HCT116 (cell line): ENCODE measurements at regions not wholly inside any gene's neighbourhood (a gene's known extent, or its start where the extent isn't known, plus 50 kb on each side); places are given as distances from the start of the nearest gene placed in this dataset.

Source experiments
- ATAC-seq: fragments of 200-7000 bp; cut with Tn5 transposase; 2 replicates; pipeline ENCODE4 v1.9.1; 2020; ENCODE audit warnings: mild to moderate bottlenecking, moderate library complexity
- BruUV-seq: library from RNA; stranded (reverse); fragments of 400-500 nt; replicated peaks from 2 replicates; lab custom pipeline; 2021; lab: Mats Ljungman, UMichigan
- CTCF ChIA-PET: fragments of 300-600 bp; sonication (Branson Sonifier 250); formaldehyde crosslinking; loops from one replicate; lab custom pipeline; 2021; ENCODE audit warnings: antibody characterized with exemption; lab: Charles Lee
- POLR2A ChIA-PET: fragments of 300-600, 350-600 bp; sonication (Branson Sonifier 250); formaldehyde crosslinking; loops from one replicate; lab custom pipeline; 2021; ENCODE audit warnings: antibody characterized with exemption; lab: Charles Lee
- RAD21 ChIA-PET, 2 experiments: fragments of 300-600 bp; sonication (Branson Sonifier 250); formaldehyde crosslinking; loops; one replicate each; lab custom pipeline; 2023; ENCODE audit warnings: low total read pairs in 2 of 2; ENCODE audit not compliant: uncharacterized antibody in 2 of 2, unreplicated experiment in 2 of 2, low non-redundant PET in 1 of 2; lab: Charles Lee
- DNase-seq: peaks from one replicate; pipeline ENCODE4 v3.0.0-alpha.2; 2010; ENCODE audit warnings: low read depth, low spot score
- H2AFZ ChIP-seq: fragments of 200-600 bp; shearing (Covaris generic), sonication (generic); 2 replicates; pipeline ENCODE4 v1.6.1; 2017; ENCODE audit warnings: low read depth, mixed run types, mixed read lengths, antibody characterized with exemption, low read length; ENCODE audit not compliant: poor library complexity, severe bottlenecking
- H3K27ac ChIP-seq: 2 replicates; pipeline ENCODE4 v1.5.1; 2012; ENCODE audit warnings: low read depth, low read length
- H3K27me3 ChIP-seq: fragments of 200-600 bp; sonication (generic); 2 replicates; pipeline ENCODE4 v1.6.1; 2016; ENCODE audit warnings: mixed run types, low read length, mixed read lengths; ENCODE audit not compliant: insufficient read depth
- H3K36me3 ChIP-seq, 2 experiments: fragments of 200-500 bp in 1 of 2; fragments of 200-600 bp in 1 of 2; sonication (Bioruptor generic) in 1 of 2; sonication (generic) in 1 of 2; 2 replicates each; pipeline versions ENCODE4 v1.5.1 to v1.6.1; 2014 to 2016; ENCODE audit warnings: low read length in 2 of 2, inconsistent platforms in 1 of 2, mixed read lengths in 1 of 2, mixed run types in 1 of 2; ENCODE audit not compliant: insufficient read depth in 2 of 2, control insufficient read depth in 1 of 2
- H3K4me1 ChIP-seq, 2 experiments: fragments of 200-600 bp in 1 of 2; sonication (generic) in 1 of 2; 2 replicates each; pipeline versions ENCODE4 v1.5.1 to v1.6.1; 2012 to 2017; ENCODE audit warnings: low read length in 2 of 2, inconsistent platforms in 1 of 2, mild to moderate bottlenecking in 1 of 2, mixed read lengths in 1 of 2, mixed run types in 1 of 2, moderate library complexity in 1 of 2; ENCODE audit not compliant: insufficient read depth in 2 of 2, control insufficient read depth in 1 of 2
- H3K4me2 ChIP-seq: fragments of 200-600 bp; sonication (generic); 2 replicates; pipeline ENCODE4 v1.6.1; 2017; ENCODE audit warnings: mixed run types, low read length, mixed read lengths
- H3K4me3 ChIP-seq, 2 experiments: fragments of 200-600 bp in 1 of 2; sonication (generic) in 1 of 2; replicated peaks in 1 of 2; 2 replicates each; pipeline ENCODE4 v1.5.1; 2011 to 2016; ENCODE audit warnings: low read length in 2 of 2, control low read depth in 1 of 2, low read depth in 1 of 2, mild to moderate bottlenecking in 1 of 2, mixed read lengths in 1 of 2, mixed run types in 1 of 2
- H3K79me2 ChIP-seq: fragments of 200-600 bp; sonication (generic); 2 replicates; pipeline ENCODE4 v1.6.1; 2017; ENCODE audit warnings: mild to moderate bottlenecking, mixed run types, low read length, moderate library complexity, mixed read lengths; ENCODE audit not compliant: insufficient read depth
- H3K9ac ChIP-seq: fragments of 200-600 bp; sonication (generic); 2 replicates; pipeline ENCODE4 v1.6.1; 2016; ENCODE audit warnings: low read length, mixed read lengths
- H3K9me2 ChIP-seq: fragments of 200-600 bp; sonication (generic), shearing (Covaris generic); 2 replicates; pipeline ENCODE4 v1.6.1; 2017; ENCODE audit warnings: mixed run types, mild to moderate bottlenecking, moderate library complexity; ENCODE audit not compliant: insufficient read depth
- H3K9me3 ChIP-seq, 2 experiments: fragments of 200-500 bp in 1 of 2; fragments of 200-600 bp in 1 of 2; sonication (Bioruptor generic) in 1 of 2; sonication (generic) in 1 of 2; 2 replicates each; pipeline ENCODE4 v1.6.1; 2014 to 2017; ENCODE audit warnings: low read length in 2 of 2, mixed read lengths in 2 of 2, inconsistent platforms in 1 of 2, low read depth in 1 of 2, mild to moderate bottlenecking in 1 of 2, mixed run types in 1 of 2, moderate library complexity in 1 of 2; ENCODE audit not compliant: control insufficient read depth in 1 of 2, insufficient read depth in 1 of 2
- H4K20me1 ChIP-seq: fragments of 200-600 bp; sonication (generic), shearing (Covaris generic); 2 replicates; pipeline ENCODE4 v1.6.1; 2017; ENCODE audit warnings: mixed run types, mild to moderate bottlenecking, moderate library complexity; ENCODE audit not compliant: insufficient read depth
- CBX3 ChIP-seq: IDR thresholded peaks from 2 replicates; pipeline ENCODE4 v1.6.1; 2012; ENCODE audit warnings: low read depth
- CEBPB ChIP-seq: IDR thresholded peaks from 2 replicates; pipeline ENCODE4 v1.6.1; 2012; ENCODE audit warnings: low read depth
- CTCF ChIP-seq, 3 experiments: fragments of 200-600 bp in 1 of 3; sonication (generic) in 1 of 3; IDR thresholded peaks in 2 of 3; conservative IDR thresholded peaks in 1 of 3; 2 replicates each; pipeline ENCODE4 v1.5.1; 2012 to 2017; ENCODE audit warnings: low read depth in 2 of 3, low read length in 2 of 3, antibody characterized with exemption in 1 of 3, borderline replicate concordance in 1 of 3, control low read depth in 1 of 3, mild to moderate bottlenecking in 1 of 3, mixed read lengths in 1 of 3, mixed run types in 1 of 3, moderate library complexity in 1 of 3; ENCODE audit not compliant: insufficient read depth in 1 of 3
- EGR1 ChIP-seq: IDR thresholded peaks from 2 replicates; pipeline ENCODE4 v1.6.1; 2012; ENCODE audit warnings: low read depth
- ELF1 ChIP-seq: IDR thresholded peaks from 2 replicates; pipeline ENCODE4 v1.6.1; 2012; ENCODE audit warnings: low read depth, borderline replicate concordance
- EZH2 ChIP-seq: fragments of 200-600 bp; sonication (generic); IDR thresholded peaks from 2 replicates; pipeline ENCODE4 v1.6.1; 2017; ENCODE audit warnings: antibody characterized with exemption, mixed run types
- EZH2phosphoT487 ChIP-seq: fragments of 200-600 bp; IDR thresholded peaks from 2 replicates; pipeline ENCODE4 v1.6.1; 2018; ENCODE audit warnings: antibody characterized with exemption, borderline replicate concordance
- FOSL1 ChIP-seq: IDR thresholded peaks from 2 replicates; pipeline ENCODE4 v1.6.1; 2012; ENCODE audit warnings: low read depth
- JUND ChIP-seq: IDR thresholded peaks from 2 replicates; pipeline ENCODE4 v1.6.1; 2012
- POLR2A ChIP-seq: IDR thresholded peaks from 2 replicates; pipeline ENCODE4 v1.7.0; 2011; ENCODE audit warnings: borderline replicate concordance; ENCODE audit not compliant: insufficient read depth, insufficient read length; ENCODE audit errors: extremely low read depth
- POLR2AphosphoS5 ChIP-seq: IDR thresholded peaks from 2 replicates; pipeline ENCODE4 v1.6.1; 2011; ENCODE audit warnings: mild to moderate bottlenecking, low read depth, low read length, moderate library complexity
- RAD21 ChIP-seq: IDR thresholded peaks from 2 replicates; pipeline ENCODE4 v1.6.1; 2012; ENCODE audit warnings: low read depth, mild to moderate bottlenecking
- SIN3A ChIP-seq: IDR thresholded peaks from 2 replicates; pipeline ENCODE4 v1.6.1; 2012; ENCODE audit warnings: low read depth
- SP1 ChIP-seq: IDR thresholded peaks from 2 replicates; pipeline ENCODE4 v1.6.1; 2012; ENCODE audit warnings: low read depth
- SRF ChIP-seq: IDR thresholded peaks from 2 replicates; pipeline ENCODE4 v1.6.1; 2012; ENCODE audit warnings: low read depth
- TCF7L2 ChIP-seq: IDR thresholded peaks from 2 replicates; pipeline ENCODE4 v1.7.0; 2011; ENCODE audit warnings: borderline replicate concordance, inconsistent platforms; ENCODE audit not compliant: insufficient read depth, insufficient read length; ENCODE audit errors: extremely low read depth
- ZBTB33 ChIP-seq: IDR thresholded peaks from 2 replicates; pipeline ENCODE4 v1.6.1; 2011; ENCODE audit warnings: mild to moderate bottlenecking, low read length, moderate library complexity; ENCODE audit not compliant: insufficient replicate concordance; ENCODE audit errors: extremely low read depth
- ZFX ChIP-seq: fragments of 450-650 bp; IDR thresholded peaks from 2 replicates; pipeline ENCODE4 v1.6.1; 2017
- intact Hi-C: fragments of 100-400 bp; cut with micrococcal nuclease; formaldehyde crosslinking; loops from 2 replicates; pipeline ENCODE4 v1.10.0; 2022

GRCh38 chr2:39949131-39949530 lies 170.1 kb upstream of the THUMPD2 start:
- BruUV-seq = no TSS peak
- Histone ChIP-seq H3K4me1 (no peaks in the 10 kb centered on the region), H3K4me2 (no peak overlapping the region), H3K79me2 (no peaks in the 10 kb centered on the region), H3K27me3 (peaks cover 5% of the 10 kb centered on the region; the same call in 1 of the 2 replicates), H3K9ac (no peak overlapping the region), H2AFZ (no peak overlapping the region), H3K9me3 (no peaks in the 10 kb centered on the region), H3K9me2 (no peaks in the 10 kb centered on the region), H3K4me3 (no peak overlapping the region), H3K36me3 (no peaks in the 10 kb centered on the region), H3K27ac (no peak overlapping the region), H4K20me1 (no peaks in the 10 kb centered on the region)
- RAD21 ChIA-PET = no interaction called here
- TF ChIP-seq EZH2 = no peak
- no peak for TF ChIP-seq POLR2A
- TF ChIP-seq FOSL1 = no peak
- no peak for TF ChIP-seq JUND
- TF ChIP-seq CBX3 = no peak
- no peak for TF ChIP-seq ELF1
- TF ChIP-seq SIN3A = no peak
- TF ChIP-seq CTCF (IDR thresholded peaks at IDR 0.05 in 2 of 3, conservative IDR thresholded peaks at IDR 0.05 in 1 of 3; ENCODE audit: borderline replicate concordance in 1 of 3, insufficient read depth in 1 of 3, low read depth in 2 of 3, low read length in 2 of 3) = no peak
- POLR2A ChIA-PET = no interaction called here
- intact Hi-C loops = no loop called here
- CTCF ChIA-PET = interaction anchor here (1.1 kb wide), 1 partner anchor 36 kb away, joined by 3 read pairs; no protein-coding TSS in a partner anchor
- ATAC-seq (no peak), DNase-seq (no peak)

DNA sequence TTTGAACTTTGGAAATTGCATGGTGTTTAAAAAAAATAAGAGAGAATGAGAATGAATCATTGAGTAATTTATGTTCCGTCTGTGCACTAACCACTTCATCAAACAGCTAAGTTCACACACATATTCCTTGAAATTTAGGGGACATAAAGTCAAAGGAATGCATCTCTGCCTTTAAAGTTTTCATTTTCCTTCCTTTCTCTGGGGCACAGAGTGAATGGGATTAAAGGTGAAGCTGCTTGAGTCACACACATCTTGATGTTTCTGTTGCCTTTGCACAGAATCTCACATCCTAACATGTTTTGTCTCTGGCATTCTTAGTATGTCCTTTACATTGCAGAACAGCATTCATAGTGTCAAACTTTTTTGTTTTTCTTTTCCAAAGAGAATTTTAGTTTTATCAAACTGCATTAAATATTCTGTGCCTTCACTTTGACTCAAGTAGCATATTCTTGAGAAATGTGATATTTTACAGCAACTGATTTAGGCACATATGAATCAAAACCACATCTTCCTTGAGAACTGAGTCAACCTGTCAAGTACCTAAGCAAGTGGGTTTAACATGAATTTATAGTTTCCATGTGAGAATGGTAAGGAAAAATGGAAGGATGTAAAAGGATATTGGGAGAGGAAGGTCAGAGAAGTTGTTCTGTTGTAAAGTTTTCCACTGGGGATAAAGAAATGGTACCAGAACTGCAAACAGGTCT lies 169.1 kb upstream of the THUMPD2 start:
- BruUV-seq = no TSS peak
- ChIA-PET CTCF (no interaction called here), RAD21 (no interaction called here), POLR2A (no interaction called here)
- Histone ChIP-seq H3K27ac (no peak overlapping the region), H3K4me1 (no peaks in the 10 kb centered on the region), H3K9me3 (no peaks in the 10 kb centered on the region), H3K4me2 (no peak overlapping the region), H3K36me3 (no peaks in the 10 kb centered on the region), H3K4me3 (no peak overlapping the region), H3K9me2 (no peaks in the 10 kb centered on the region), H3K9ac (no peak overlapping the region), H4K20me1 (no peaks in the 10 kb centered on the region), H3K27me3 (peaks cover 5% of the 10 kb centered on the region; the same call in 1 of the 2 replicates), H2AFZ (no peak overlapping the region), H3K79me2 (no peaks in the 10 kb centered on the region)
- intact Hi-C loops = no loop called here
- no peak for DNase-seq
- no peak for ATAC-seq
- TF ChIP-seq SRF (no peak), CEBPB (no peak), ELF1 (no peak), SP1 (no peak), RAD21 (no peak), EZH2phosphoT487 (no peak), ZFX (no peak), JUND (no peak), TCF7L2 (no peak), POLR2AphosphoS5 (no peak), EZH2 (no peak), EGR1 (no peak), ZBTB33 (no peak), POLR2A (no peak), SIN3A (no peak), CBX3 (no peak)
